ENCODE measurements at regions not wholly inside any gene's neighbourhood (a gene's known extent, or its start where the extent isn't known, plus 50 kb on each side); places are given as distances from the start of the nearest gene placed in this dataset.

GRCh38 chr10:57222603-57223002, 861.5 kb upstream of the ZWINT start:
- WGBS (ENCODE audit: insufficient coverage, insufficient replicate concordance, low lambda C conversion rate, missing lambda C conversion rate): 19% methylated on average over 2 of the region's 2 CpGs
- H3K36me3 ChIP-seq (ENCODE audit: control insufficient read depth in 2 of 2, insufficient read depth in 2 of 2, low read length in 1 of 2): no peaks in the 10 kb centered on the region
- H3K4me3 ChIP-seq: no peak overlapping the region
- ATAC-seq (no peak), FAIRE-seq (no peak), DNase-seq (ENCODE audit: low read depth, low spot score) (no peak)
- RAD21 ChIA-PET (ENCODE audit: unreplicated experiment): no interaction called here
- CTCF ChIA-PET: no interaction called here
- H3K4me2 ChIP-seq (ENCODE audit: control insufficient read depth, insufficient read depth): no peak overlapping the region
- no peaks in the 10 kb centered on the region for H3K9me3 ChIP-seq (replicated peaks; ENCODE audit: control insufficient read depth, insufficient read depth, low read length)
- H2AFZ ChIP-seq (ENCODE audit: control insufficient read depth, low read depth, low read length): no peak overlapping the region
- no peaks in the 10 kb centered on the region for H4K20me1 ChIP-seq (ENCODE audit: control insufficient read depth, insufficient read depth)
- POLR2A ChIA-PET: no interaction called here
- SMC1A ChIA-PET (ENCODE audit: uncharacterized antibody, unreplicated experiment): no interaction called here
- intact Hi-C loops (cut with micrococcal nuclease; ENCODE audit: unreplicated experiment) (no loop called here), in situ Hi-C loops (cut with MboI) (no loop called here)
- H3K27me3 ChIP-seq (replicated peaks in 1 of 2; ENCODE audit: control insufficient read depth in 2 of 2, insufficient read depth in 2 of 2, low read length in 1 of 2): no peaks in the 10 kb centered on the region
- H3K9ac ChIP-seq (ENCODE audit: control insufficient read depth, insufficient read depth, low read length): no peak overlapping the region
- no peaks in the 10 kb centered on the region for H3K4me1 ChIP-seq (ENCODE audit: control insufficient read depth, insufficient read depth, low read length)
- TF ChIP-seq ATF2 (IDR thresholded peaks at IDR 0.05; ENCODE audit: low read length) (no peak), RAD51 (IDR thresholded peaks at IDR 0.05) (no peak), SMC3 (IDR thresholded peaks at IDR 0.05; ENCODE audit: borderline replicate concordance, low read length) (no peak), HDAC6 (IDR thresholded peaks at IDR 0.05; ENCODE audit: unreplicated experiment) (no peak), MAX (IDR thresholded peaks at IDR 0.05; ENCODE audit: low read depth, low read length) (no peak), NRF1 (conservative IDR thresholded peaks at IDR 0.05; ENCODE audit: low read depth, low read length) (no peak), CEBPZ (IDR thresholded peaks at IDR 0.05; ENCODE audit: low read depth, low read length) (no peak), CBX3 (IDR thresholded peaks at IDR 0.05; ENCODE audit: borderline replicate concordance, low read depth) (no peak)
- no peak overlapping the region for H3K27ac ChIP-seq (ENCODE audit: control insufficient read depth, insufficient read depth)
- BruUV-seq (replicated peaks): no TSS peak
- H3K79me2 ChIP-seq (ENCODE audit: control insufficient read depth, insufficient read depth, low read length): no peaks in the 10 kb centered on the region

All from GM12878 (cell line).